IPS DF 19.7 (cell line): ENCODE measurements at regions not wholly inside any gene's neighbourhood (a gene's known extent, or its start where the extent isn't known, plus 50 kb on each side); places are given as distances from the start of the nearest gene placed in this dataset.
"Not testable (repeated sequence)": the region's sequence is repeated elsewhere in the genome, so short reads cannot be mapped to it uniquely, and the experiment has no call there.

ENCODE experiments used
- DNase-seq: peaks from one replicate; pipeline ENCODE4 v3.0.0-alpha.2; 2013; ENCODE audit warnings: low read depth, low spot score

DNA sequence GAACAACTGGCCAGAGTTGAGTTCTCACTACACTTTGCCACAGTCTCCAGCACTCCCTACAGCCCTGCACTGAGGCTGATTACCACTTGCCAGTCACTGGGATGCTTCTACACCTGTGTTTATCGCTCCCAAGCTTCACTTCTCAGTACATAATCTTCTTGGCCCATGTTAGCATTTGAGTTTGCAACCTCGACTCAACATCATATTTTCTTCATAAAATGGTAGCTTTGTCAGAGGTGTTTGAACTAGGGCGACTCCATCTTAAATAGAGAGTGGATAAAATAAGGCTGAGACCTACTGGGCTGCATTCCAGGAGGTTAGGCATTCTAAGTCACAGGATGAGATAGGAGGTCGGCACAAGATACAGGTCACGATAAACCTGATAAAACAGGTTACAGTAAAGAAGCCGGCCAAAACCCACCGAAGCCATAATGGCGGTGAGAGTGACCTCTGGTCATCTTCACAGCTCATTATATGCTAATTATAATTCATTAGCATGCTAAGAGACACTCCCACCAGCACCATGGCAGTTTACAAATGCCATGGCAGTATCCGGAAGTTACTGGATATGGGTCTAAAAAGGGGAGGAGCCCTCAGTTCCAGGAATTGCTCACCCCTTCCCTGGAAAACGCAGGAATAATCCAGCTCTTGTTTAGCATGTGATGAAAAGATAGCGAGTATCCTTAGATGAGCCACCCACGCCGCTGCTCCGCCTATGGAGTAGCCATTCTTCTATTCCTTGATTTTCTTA is 105.8 kb upstream of the KLF6 start:
- DNase-seq, result no peak

DNA sequence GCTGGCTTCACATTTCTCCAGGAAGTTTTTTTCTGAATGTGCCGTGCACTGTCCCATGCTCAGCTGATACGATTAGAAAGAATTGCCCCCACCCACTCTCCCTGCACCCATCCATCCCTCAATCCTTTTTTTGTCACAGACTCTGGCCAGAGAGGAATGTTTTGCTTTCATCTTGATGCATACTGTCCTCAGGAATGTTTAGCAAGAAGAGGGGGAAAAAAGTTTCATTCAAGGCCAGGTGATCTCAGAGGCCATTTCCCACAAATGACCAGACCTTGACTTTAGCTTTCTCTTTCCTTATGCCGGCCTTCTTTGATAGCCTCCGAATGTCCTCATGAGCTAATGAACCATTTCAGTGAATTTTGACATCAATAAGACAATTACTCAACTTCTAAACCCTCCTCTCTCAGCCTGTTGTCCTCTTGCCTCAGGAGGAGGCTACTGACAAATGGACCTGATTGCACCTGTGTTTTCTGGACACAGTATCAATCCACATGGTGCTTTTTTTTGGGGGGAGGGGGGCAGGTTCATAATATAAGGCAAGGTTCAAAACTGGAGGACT is 105.0 kb upstream of the KLF6 start:
- DNase-seq, result no peak

DNA sequence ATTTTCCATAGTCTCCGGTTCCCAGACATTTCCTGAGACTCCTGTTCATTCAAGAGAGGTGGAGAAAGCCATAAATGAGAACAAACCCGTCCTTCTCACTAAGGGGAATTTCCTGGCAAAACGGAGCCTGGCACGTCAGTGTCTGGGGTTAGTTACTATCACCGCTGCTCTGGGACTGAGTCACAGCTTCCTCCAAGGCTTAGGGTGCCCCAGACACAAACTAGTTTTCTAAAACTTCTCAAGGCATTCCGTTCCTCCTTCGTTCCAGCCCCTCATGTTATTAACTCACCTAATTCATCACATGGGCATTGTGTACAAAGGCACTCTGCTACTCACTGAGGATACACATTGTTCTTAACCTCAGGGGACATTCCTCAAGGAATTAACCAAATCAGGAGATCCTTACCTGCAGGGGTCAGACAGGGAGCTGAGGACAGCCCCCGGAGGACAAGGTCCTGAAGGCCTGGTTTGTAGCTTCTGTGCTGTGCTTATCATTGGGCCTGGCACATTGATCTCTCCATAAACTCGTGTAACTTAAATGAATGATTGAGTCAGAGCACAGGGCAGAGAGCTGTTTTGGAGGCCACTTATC is 103.0 kb upstream of the KLF6 start:
- peak; percentile 33 for DNase-seq

DNA sequence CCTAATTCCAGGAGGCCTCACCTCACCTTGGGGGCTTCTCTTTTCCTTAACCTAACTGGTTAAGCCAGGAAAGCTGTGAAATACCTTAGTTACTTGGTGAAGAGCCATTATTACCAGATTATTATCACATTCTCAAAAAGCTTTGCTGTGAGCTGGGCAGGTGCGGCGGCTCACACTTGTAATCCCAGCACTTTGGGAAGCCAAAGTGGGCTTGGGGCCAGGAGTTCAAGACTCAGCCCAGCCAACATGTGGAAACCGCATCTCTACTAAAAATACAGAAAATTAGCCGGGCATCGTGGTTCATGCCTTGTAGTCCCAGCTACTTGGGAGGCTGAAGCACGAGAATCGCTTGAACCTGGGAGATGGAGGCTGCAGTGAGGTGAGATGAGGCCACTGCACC is 102.4 kb upstream of the KLF6 start:
- no peak for DNase-seq

DNA sequence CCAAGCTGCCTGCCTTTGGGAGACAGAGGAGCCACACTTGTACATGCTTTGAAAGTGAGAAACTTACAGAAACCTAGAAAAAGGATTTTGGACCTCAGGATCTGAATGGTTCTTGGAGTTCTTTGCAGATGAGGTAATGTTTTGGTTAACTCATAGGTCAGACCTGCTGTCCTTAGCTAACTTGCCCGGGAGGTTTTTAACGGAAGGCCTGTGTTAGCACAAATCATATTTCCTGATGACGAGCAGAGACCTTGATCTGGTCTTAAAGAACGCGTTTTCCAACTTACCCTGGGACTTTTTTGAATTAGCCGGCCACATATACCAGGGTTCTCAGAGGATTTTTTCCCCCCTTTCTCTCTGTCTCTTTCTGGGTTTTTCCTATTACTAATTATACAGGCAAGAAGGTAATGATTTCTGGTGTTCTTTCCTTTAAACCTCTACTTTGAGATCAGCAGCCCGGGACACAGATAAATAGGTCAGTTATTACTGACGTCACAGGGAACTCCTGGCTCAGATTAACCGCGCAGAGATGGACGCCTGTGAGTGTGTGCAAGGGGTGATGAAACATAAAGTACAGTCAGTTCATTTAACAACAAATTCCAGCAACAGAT is 101.7 kb upstream of the KLF6 start:
- DNase-seq, result no peak

DNA sequence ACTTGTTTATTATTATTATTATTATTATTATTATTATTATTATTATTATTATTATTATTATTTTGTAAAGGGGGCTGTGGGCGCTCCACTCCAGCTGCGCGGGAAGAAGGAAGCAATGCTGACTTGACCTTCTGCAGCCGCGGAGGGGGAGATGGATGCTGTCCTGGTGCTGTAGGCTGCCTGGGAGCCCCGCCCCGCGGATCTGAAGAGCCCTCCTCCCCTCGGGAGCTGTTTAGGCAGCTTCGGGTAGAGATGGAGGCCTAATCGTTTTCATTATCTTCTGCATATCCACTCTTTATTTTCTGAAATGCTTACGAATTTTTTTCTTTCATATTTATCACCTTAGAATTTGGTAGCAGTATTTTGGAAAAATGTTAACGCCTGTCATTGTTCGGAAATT is 101.2 kb upstream of the KLF6 start:
- DNase-seq, result no peak

DNA sequence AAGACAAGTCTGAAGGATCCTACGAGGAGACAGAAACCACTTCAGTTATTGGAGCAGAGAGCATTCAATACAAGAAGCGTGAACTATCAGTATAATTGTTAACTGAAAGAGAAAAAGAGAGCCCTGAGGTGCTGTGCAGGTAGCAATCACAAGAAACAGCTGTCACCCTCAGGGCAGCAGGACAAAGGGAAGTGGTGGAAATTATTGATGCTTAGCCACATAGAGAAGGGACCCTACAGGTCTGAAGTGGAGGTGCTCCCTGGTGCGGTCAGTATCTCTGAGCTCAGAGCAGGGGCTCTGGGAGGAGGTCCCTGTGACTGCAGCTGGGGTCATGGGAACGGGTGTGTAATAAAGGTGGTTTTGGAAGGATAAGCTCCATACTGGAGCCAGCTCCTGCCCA is 97.8 kb upstream of the KLF6 start:
- no peak for DNase-seq

DNA sequence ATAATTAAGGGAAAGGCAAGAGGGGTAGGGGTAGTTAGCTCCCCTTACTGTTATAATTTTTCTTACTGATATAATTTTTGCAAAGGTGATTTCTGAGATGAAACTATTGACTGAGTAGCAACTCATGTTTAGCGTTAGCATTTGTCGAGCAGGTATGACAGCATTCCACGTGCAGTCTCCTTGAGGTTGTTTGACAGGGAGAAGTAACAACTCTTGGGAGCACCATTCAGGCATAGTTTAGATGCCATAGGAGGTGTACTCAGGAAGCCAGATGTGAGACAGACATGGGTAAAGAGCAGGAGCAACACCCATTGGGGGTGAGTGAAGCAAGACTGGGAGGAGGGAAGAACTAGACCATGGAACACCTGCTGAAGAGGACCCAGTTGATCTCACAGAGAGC is 96.6 kb upstream of the KLF6 start:
- no peak for DNase-seq

DNA sequence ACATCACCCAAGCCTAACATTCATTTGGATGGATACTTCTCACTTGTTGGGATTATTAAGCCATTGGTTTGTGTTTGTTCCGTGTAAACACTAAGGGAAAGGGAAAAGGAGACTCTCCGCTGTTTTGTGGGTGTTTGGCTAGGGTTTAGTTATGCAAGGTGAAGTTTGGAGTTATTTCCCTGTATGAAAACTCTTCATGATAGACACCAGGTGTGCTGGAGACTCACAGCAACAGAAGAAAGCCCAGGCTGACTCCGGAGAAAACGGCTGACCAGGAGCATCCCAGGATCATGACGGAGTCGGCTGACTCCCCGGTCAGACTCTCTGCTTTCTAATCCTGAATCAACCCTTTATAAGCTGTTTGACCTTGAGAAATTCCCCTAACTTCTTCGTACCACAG is 94.1 kb upstream of the KLF6 start:
- no peak for DNase-seq

DNA sequence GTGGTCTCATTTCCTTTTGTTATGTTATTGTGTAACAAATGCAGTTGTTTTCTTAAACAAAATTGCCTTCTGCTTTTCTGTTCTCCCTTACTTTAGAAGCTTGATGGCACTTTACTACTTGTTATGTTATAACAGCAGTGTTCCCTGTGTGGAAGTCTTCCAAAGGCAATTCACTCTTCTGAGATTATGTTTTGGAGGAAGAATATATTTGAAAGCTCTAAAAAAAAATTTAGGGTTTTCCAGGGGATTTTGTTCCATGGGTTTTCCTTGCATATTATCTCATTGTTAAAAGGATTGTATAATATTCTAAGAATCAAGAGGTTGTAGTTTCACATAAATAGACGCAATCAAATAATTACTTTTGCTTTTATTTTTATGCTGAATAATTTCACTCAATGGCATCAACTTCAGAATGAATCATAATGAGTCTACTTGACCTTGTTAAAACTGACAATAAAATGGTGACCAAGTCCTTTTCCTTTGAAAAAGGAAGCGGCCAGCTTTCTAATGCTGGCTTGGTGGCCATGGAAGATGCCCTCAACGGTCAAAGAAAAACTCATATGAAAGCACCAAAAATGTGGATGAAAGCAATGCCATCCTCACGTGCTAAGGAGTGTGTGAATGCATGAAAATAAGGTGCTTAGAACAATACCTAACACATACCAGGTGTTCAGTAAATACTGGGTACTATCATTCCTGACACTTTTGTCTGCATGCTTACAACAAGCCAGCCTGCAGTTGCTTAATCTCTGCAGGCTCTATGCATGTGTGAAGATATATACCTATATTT is 92.4 kb upstream of the KLF6 start:
- no peak for DNase-seq

DNA sequence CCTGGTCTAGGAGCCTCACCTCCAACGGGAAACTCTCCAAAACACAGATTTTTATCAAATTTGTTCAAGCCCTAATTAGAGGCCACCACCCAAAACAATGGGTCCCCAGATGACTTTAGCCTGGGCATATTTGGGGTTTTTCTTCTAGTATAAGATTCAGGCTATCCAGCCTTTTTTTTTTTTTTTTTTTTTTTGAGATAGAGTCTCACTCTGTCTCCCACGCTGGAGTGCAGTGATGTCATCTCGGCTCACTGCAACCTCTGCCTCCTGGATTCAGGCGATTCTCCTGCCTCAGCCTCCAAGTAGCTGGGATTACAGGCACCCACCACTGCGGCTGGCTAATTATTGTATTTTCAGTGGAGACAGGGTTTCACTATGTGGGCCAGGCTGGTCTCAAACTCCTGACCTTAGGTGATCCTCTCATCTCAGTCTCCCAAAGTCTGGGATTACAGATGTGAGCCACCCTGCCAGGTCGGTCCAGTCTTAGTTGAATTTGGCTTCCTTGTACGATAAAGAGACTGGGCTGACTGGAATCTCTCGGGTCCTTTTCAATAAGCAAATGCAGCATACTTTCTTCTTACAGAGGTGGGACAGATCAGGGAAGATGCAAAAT is 91.4 kb upstream of the KLF6 start:
- no peak for DNase-seq

DNA sequence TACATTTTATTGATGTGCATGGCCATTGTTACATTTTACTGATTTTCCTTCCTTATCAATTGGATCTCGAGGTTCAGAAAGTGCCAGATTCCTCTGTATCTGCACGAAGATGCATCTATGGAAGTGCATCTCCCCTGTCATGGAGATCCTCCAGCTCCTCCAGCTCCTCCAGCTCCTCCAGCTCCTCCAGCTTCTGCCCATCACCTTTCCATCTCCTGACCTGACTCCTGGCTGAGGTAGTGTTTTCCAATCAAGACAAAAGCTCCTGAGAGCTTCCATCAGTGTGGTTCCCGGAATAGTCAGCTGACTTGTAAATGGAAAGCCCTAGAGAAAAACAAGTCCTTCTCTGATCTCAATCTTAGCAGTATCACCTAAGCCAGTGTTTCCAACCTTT is 90.8 kb upstream of the KLF6 start:
- no peak for DNase-seq

DNA sequence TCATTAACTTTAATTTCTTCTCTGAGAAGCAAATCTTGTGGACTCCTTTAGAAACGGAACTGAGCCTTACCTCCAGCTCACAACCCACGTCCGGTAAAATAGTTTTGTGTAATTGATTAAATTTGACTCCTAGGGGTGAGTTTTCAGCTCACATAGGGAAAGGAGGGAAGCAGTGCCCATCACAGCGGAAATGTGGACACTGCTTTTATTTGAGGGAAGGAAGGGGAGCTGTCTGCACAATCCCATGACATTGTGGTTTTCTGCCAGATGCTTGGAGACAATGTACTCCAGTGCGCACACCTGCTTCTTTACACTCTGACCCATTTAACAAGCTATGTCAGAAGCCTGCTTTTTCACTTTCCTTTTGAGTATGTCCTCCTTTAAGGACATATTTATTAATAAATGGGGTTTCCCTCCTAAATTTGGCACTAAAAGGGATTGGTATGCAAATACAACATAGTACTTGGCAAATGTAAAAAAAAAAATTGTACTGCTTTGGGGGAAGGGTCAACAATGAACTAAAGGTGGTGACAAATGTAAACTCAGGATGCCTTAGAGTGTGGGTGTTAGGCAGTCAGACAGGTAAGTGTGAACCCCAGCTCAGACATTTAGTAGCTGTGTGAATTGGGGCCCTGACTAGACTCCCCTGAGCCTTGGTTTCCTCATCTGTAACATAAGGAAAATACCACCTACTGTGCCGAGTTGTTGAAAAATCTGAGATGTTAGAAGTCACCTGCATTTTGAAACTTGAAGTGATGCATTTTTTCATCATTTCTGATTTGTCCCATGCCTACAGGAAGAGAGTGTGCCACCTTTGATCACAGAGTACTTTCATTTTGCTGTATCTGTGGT is 90.2 kb upstream of the KLF6 start:
- DNase-seq, result no peak

DNA sequence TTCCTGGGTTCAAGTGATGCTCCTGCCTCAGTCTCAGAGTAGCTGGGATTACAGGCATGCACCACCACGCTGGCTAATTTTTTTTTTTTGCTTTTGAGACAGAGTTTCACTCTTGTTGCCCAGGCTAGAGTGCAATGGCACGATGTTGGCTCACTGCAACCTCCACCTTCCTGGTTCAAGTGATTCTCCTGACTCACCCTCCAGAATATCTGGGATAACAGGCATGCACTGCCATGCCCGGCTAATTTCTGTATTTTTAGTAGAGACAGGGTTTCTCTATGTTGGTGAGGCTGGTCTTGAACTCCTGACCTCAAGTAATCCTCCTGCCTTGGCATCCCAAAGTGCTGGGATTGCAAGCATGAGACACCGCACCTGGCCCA is 89.6 kb upstream of the KLF6 start:
- DNase-seq, result not testable (repeated sequence)

DNA sequence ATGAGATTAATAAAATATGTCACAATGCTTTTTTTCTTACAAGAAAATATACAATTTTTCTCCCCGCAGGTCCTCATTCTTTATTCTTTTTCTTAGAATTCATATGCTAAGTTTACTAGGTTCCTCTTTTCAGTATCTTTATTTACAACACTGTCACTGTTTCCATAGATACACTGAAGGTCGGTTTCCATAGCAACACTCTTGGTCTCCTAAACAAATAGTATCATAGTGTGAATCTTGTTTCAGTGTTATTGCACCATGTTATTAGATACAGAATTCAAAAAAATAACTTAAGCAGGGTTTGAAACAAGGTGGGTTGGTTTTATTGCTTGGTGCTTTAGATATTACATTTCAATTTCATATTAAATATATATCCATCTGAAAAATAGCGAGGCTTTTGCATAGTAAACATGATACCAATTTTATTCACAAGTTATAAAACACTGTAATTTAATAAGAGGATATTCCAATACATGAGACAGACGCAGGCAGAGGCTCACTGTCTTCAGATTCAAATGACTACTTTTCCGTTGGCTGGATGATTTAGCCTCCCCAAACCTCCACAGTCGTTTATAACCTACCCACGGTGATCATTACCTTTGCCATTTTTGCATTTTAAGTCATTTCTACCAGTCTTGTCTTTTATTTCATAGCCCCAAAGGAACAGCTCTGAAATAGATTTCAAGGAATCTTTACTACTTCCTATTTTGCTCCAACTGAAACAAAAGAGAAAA is 88.9 kb upstream of the KLF6 start:
- DNase-seq, result no peak

DNA sequence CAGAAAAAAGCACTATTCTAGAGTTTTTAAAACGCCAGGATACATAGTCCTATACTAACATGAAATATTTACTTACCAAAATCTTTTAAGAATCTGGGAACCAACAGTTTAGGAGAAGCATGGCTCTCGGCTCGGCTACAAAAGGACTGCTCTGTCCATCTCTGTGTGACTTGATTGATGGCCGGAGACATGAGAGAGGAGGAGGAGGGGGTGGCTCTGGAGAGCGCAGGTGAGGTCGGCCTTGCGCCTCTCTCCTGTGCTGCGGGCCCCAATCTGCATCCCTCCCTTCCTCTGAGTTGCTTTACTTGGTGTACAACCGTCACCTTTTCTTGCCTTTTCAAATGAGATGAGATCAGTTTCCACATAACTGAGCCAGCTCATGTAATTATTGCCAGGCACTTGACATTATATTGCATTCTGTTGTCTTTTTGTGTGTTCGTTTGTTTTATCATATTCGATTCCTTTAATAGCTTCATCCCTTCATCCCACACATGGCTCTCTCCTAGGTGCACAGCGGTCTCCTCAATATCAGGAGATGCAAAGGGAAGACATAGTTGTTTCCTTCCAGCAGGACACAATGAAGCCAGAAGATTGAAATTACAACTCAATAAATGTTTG is 87.8 kb upstream of the KLF6 start:
- DNase-seq, result no peak

DNA sequence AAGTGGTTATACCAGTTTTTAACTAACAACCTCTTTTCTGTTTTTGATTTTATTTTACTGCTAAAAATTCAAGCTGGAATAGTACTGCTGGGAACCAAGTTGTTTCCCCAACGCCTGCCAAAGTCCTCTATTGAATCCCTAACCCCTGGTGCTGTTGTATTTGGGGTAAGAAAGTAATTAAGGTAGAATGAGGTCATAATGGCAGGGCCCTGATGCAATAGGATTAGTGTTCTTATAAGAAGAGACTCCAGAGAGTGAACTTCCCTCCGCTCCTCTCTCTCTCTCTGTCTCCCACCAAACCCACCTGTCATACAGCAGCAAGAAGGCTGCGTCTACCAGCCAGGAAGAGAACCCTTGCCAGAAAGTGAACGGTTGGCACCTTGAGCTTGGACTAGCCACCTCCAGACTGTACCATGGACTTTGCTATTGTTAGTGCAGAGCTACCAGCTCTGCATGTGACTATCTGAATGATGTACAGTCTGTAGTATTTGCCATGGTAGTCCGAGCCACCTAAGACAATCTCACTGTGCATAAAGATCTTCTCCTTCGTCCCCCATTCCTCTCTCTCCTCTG is 86.5 kb upstream of the KLF6 start:
- no peak for DNase-seq

DNA sequence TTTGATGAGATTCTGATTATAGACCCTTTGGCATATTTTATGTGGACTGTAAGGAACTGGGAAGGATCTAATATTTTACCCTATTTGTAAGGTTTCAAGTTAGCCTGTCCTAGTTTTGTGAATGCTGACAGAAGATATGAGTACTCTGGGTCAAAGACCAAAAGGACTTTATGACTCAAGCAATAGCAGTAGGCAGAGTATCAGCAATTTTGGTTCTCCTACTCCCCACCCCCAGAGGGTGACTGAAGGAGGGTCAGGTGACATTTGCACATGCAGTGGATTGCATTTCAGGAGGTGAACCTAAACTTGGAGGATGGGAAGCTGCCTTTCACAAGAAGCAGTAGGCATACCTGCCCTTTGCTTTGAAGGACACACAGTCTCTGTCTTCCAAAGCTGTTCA is 84.0 kb upstream of the KLF6 start:
- DNase-seq, result no peak

DNA sequence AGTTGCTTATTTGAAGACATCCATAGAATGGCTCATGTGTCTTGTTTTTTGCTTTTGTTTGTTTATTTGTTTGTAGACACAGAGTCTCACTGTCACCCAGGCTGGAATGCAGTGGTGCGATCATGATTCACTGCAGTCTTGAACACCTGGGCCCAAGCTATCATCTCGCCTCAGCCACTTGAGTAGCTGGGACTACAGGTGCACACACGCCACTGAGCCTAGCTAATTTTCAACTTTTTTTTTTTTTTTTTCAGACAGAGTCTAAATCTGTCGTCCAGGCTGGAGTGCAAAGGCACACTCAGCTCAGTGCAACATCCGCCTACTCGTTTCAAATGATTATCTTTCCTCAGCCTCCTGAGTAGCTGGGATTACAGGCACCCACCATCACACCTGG is 83.3 kb upstream of the KLF6 start:
- DNase-seq, result no peak
